Prostate gland (tissue), 2 donors: ENCODE measurements at regions not wholly inside any gene's neighbourhood (a gene's known extent, or its start where the extent isn't known, plus 50 kb on each side); places are given as distances from the start of the nearest gene placed in this dataset.
"Not testable (repeated sequence)": the region's sequence is repeated elsewhere in the genome, so short reads cannot be mapped to it uniquely, and the experiment has no call there.

ENCODE experiments used
- POLR2A ChIP-seq: fragments of 450-650 bp; IDR thresholded peaks from one replicate; pipeline ENCODE4 v1.6.1; 2016; ENCODE audit warnings: antibody characterized with exemption, mild to moderate bottlenecking
- TF ChIP-seq, protein P1 (sequence below), 4 experiments: fragments of 200-600 bp in 2 of 4; fragments of 450-650 bp in 2 of 4; sonication (generic) in 2 of 4; IDR thresholded peaks; 1 replicate in 3 of 4; 2 replicates in 1 of 4; pipeline ENCODE4 v1.5.1; 2016 to 2019; ENCODE audit warnings: antibody characterized with exemption in 4 of 4, mild to moderate bottlenecking in 2 of 4, moderate library complexity in 2 of 4

DNA sequence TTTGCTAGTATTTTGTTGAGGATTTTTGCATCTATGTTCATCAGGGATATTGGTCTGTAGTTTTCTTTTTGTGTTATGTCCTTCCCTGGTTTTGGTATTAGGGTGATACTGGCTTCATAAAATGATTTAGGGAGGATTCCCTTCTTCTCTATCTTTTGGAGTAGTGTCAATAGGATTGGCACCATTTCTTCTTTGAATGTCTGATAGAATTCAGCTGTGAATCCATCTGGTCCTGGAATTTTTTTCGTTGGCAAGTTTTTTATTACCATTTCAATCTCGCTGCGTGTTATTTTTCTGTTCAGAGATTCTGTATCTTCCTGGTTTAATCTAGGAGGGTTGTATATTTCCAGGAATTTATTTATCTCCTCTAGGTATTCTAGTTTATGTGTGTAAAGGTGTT is 234.3 kb downstream of the OXSM start:
- TF ChIP-seq, protein P1, sequence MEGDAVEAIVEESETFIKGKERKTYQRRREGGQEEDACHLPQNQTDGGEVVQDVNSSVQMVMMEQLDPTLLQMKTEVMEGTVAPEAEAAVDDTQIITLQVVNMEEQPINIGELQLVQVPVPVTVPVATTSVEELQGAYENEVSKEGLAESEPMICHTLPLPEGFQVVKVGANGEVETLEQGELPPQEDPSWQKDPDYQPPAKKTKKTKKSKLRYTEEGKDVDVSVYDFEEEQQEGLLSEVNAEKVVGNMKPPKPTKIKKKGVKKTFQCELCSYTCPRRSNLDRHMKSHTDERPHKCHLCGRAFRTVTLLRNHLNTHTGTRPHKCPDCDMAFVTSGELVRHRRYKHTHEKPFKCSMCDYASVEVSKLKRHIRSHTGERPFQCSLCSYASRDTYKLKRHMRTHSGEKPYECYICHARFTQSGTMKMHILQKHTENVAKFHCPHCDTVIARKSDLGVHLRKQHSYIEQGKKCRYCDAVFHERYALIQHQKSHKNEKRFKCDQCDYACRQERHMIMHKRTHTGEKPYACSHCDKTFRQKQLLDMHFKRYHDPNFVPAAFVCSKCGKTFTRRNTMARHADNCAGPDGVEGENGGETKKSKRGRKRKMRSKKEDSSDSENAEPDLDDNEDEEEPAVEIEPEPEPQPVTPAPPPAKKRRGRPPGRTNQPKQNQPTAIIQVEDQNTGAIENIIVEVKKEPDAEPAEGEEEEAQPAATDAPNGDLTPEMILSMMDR (IDR thresholded peaks at IDR 0.05) = not testable (repeated sequence)
- TF ChIP-seq POLR2A = not testable (repeated sequence)
